ENCODE measurements at regions not wholly inside any gene's neighbourhood (a gene's known extent, or its start where the extent isn't known, plus 50 kb on each side); places are given as distances from the start of the nearest gene placed in this dataset.
"Not testable (repeated sequence)": the region's sequence is repeated elsewhere in the genome, so short reads cannot be mapped to it uniquely, and the experiment has no call there.

DNA sequence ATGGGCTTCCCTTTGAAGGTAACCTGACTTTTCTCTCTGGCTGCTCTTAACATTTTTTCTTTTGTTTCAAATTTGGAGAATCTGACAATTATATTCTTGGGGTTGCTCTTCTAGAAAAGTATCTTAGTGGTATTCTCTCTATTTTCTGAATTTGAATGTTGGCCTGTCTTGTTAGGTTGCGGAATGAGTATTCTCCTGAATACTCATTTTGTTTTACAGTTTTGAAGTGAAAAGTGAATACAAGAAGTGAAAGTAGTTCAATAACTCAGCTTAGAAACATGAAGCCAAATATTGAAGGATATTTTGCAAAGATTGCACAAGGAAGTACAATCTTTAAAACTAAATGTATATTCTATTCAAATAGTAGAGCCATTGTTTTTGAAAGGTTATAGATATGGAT, 120.2 kb upstream of the MAP3K4 start:
- Mint-ChIP-seq H3K27ac (no peak overlapping the region), H3K4me1 (no peaks in the 10 kb centered on the region), H3K36me3 (no peaks in the 10 kb centered on the region), H3K27me3 (peaks cover 2% of the 10 kb centered on the region), H3K9me3 (peaks cover 1% of the 10 kb centered on the region), H3K4me3 (no peak overlapping the region)
- DNase-seq: no peak
- ATAC-seq (ENCODE audit: low read depth): no peak
- POLR2A ChIA-PET: no interaction called here

DNA sequence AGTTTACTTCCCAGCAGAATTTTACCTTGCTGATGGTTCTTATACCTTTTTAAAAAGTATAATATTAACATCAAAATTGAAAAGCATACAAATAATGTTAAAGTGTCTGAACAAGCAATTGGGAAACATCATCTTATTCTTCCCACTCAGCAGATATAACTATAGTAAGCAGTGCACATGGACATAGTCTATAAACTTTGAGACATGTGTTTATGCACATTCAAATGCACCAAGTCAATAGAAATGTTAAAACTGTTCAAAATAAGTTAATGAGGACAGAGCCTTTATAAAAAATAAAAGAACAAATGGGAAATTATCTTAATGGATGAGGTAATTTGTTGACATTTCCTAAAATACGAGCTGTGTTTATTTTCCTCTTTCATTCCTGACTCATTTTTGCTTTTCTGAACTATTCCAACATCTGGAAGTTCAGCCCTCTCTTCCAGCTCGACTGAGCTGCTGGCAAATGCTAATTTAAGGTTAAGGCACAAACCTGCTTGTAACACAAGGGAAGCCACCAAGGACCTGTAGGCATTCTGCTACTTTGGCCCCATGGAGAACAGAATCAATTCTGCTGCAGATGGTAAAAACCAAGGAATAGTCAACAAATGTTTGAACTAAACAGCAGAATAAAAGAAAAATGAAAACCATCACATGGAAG, 110.3 kb upstream of the MAP3K4 start:
- DNase-seq (no peak), ATAC-seq (ENCODE audit: low read depth) (no peak)
- Mint-ChIP-seq H3K27me3 (peaks cover 2% of the 10 kb centered on the region), H3K4me1 (no peaks in the 10 kb centered on the region), H3K27ac (no peak overlapping the region), H3K4me3 (no peak overlapping the region), H3K9me3 (no peaks in the 10 kb centered on the region), H3K36me3 (no peaks in the 10 kb centered on the region)
- POLR2A ChIA-PET: no interaction called here

DNA sequence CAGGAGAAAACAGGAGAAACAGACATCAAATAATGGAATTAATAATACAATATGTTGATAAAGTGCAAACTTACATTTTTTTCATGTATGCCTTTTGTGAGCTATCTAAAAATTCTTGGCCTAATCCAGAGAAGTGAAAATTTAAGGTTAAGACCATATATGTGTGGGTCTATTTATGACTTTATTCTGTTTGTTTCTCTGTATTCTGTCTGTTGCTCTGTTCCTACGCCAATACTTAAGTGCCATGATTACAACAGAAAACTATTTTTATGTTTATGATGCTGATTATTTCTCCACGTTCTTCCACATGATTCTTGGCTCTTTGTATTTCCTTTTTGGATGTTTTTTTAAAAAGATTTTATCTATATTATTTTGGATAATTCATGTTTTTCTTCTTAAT, 109.6 kb upstream of the MAP3K4 start:
- Mint-ChIP-seq H3K36me3 (no peaks in the 10 kb centered on the region), H3K4me3 (no peak overlapping the region), H3K9me3 (no peaks in the 10 kb centered on the region), H3K27me3 (peaks cover 2% of the 10 kb centered on the region), H3K4me1 (no peaks in the 10 kb centered on the region), H3K27ac (no peak overlapping the region)
- DNase-seq: no peak
- POLR2A ChIA-PET: no interaction called here
- no peak for ATAC-seq (ENCODE audit: low read depth)

DNA sequence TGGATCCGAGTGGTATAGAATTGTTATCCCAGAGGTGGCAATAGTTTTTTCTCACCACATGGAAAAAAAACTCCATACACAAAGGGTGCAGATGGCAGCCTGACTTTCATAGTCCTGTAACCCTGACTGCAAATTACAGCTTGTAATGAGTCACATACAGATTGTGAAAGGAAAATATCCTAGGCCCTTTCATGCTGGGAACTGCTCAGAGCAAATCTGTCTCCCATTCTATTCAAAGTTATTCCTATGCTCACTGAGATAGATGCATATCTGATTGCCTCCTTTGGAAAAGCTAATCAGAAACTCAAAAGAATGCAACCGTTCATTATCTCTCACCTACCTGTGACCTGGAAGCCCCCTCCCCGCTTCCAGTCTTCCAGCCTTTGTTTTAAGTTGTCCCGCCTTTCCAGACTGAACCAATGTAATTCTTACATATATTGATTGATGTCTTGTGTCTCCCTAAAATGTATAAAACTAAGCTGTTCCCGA, 108.7 kb upstream of the MAP3K4 start:
- ATAC-seq (ENCODE audit: low read depth): no peak
- POLR2A ChIA-PET: no interaction called here

DNA sequence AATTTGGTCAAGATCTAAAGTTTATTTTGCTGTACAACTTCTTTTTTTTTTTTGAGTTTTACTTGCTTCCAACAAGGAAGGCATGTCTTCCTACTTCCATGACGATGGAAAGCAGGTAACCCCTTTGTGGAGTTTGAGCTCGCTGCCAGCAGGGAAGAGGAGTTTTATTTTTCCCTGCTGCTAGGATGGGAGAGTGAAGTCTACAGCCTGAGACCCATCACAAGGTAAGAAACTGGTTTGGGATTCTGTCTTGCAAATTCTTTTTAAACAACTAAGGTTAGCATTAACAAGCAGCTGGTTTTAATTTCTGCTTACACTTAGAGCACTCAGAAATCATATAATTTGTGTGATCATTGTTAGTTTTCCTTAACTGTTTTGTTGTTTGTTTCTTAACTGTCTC, 108.0 kb upstream of the MAP3K4 start:
- POLR2A ChIA-PET: no interaction called here
- DNase-seq (no peak), ATAC-seq (ENCODE audit: low read depth) (no peak)
- Mint-ChIP-seq H3K36me3 (no peaks in the 10 kb centered on the region), H3K4me1 (no peaks in the 10 kb centered on the region), H3K9me3 (no peaks in the 10 kb centered on the region), H3K27me3 (peaks cover 2% of the 10 kb centered on the region), H3K27ac (no peak overlapping the region), H3K4me3 (no peak overlapping the region)

More for the DNA sequence above, 108.7 kb upstream of the MAP3K4 start:
- H3K27ac Mint-ChIP-seq: no peak overlapping the region
- H3K27me3 Mint-ChIP-seq: peaks cover 2% of the 10 kb centered on the region
- DNase-seq: no peak
- H3K4me1 Mint-ChIP-seq: no peaks in the 10 kb centered on the region
- H3K4me3 Mint-ChIP-seq: no peak overlapping the region
- H3K9me3 Mint-ChIP-seq: no peaks in the 10 kb centered on the region
- no peaks in the 10 kb centered on the region for H3K36me3 Mint-ChIP-seq

DNA sequence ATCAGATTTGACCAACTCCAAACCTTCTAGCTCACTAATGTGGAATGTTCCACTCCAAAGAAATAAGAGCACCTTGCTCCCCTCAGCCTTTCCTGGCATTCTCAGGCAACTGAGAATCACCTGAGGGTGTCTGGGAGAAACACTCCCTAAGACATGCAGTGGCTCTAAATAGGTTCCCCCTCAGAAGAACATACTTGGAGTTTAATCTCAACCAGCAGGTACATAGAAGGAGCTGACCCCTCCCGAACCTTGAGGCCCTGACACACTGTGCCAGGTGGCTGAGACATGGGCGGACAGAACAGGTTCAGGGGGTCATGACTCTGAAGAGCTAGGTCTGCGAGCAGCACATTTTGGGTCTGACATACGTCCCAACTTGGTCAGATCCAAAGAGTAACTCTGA, 107.6 kb upstream of the MAP3K4 start:
- H3K27me3 Mint-ChIP-seq: peaks cover 2% of the 10 kb centered on the region
- POLR2A ChIA-PET: no interaction called here
- no peak for DNase-seq

DNA sequence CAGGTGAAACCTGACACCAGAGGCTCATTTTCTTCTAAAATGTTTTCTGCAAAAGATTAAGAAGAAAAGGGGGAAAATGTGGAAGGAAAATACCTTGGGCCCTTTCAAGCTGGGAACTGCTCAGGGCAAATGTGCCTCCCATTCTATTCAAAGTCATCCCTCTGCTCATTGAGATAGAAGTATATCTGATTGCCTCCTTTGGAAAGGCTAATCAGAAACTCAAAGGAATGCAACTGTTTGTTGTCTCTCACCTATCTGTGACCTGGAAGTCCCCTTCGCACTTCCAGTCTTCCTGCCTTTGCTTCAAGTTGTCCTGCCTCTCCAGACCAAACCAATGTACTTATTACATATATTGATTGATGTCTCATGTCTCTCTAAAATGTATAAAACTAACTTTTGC, 102.4 kb upstream of the MAP3K4 start:
- H3K9me3 Mint-ChIP-seq; H3K27ac Mint-ChIP-seq; H3K36me3 Mint-ChIP-seq; H3K4me3 Mint-ChIP-seq; H3K27me3 Mint-ChIP-seq; H3K4me1 Mint-ChIP-seq; ATAC-seq (ENCODE audit: low read depth); DNase-seq; POLR2A ChIA-PET: not testable (repeated sequence)

More for the DNA sequence above, 107.6 kb upstream of the MAP3K4 start:
- no peak overlapping the region for H3K27ac Mint-ChIP-seq
- H3K4me3 Mint-ChIP-seq: no peak overlapping the region
- no peaks in the 10 kb centered on the region for H3K4me1 Mint-ChIP-seq
- ATAC-seq (ENCODE audit: low read depth): no peak
- H3K9me3 Mint-ChIP-seq: no peaks in the 10 kb centered on the region
- no peaks in the 10 kb centered on the region for H3K36me3 Mint-ChIP-seq

DNA sequence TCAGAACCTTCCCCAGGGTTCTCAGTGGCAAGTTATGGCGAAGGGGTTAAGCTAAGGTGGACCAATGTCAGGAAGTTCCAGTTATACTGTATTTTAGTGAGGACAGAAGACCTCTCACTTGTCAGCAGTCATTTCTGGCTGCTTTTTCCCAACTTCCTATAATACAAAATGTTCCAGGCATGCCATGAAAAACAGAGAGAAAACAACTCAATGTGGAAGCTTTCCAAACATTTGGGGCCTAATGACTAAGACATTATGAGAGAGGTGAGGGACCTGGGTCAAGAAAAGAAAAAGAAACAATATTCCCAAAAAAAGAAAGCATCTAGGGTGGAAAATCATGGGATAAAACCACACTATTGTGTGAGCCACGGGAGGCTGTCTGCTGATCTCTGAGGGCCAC, 99.9 kb upstream of the MAP3K4 start:
- Mint-ChIP-seq H3K27me3 (peaks cover 6% of the 10 kb centered on the region), H3K4me3 (no peak overlapping the region), H3K9me3 (no peaks in the 10 kb centered on the region), H3K36me3 (no peaks in the 10 kb centered on the region), H3K4me1 (no peaks in the 10 kb centered on the region), H3K27ac (no peak overlapping the region)
- ATAC-seq (ENCODE audit: low read depth): no peak
- POLR2A ChIA-PET: no interaction called here
- no peak for DNase-seq

DNA sequence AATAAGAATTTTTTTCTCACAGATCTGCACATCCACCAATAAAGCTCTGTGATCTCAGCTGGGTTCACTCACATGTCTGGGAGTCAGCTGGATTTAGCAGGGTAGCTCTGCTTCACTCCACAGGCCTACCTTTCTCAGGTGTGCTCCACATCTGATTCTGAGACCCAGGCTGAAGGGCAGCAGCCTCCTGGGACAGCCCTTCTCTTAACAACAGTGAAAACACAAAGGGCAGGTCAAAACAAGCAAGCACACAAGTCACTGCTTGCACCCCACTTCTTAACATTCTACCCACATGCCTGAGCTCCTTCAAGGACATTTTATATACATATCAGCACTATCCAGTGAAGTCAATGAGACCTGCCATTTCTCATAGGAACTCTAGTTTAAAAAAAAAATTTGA, 96.0 kb upstream of the MAP3K4 start:
- H3K9me3 Mint-ChIP-seq: no peaks in the 10 kb centered on the region
- H3K4me1 Mint-ChIP-seq: no peaks in the 10 kb centered on the region
- H3K36me3 Mint-ChIP-seq: no peaks in the 10 kb centered on the region
- H3K4me3 Mint-ChIP-seq: no peak overlapping the region
- POLR2A ChIA-PET: no interaction called here
- H3K27ac Mint-ChIP-seq: no peak overlapping the region
- H3K27me3 Mint-ChIP-seq: peaks cover 9% of the 10 kb centered on the region
- DNase-seq (no peak), ATAC-seq (ENCODE audit: low read depth) (no peak)

DNA sequence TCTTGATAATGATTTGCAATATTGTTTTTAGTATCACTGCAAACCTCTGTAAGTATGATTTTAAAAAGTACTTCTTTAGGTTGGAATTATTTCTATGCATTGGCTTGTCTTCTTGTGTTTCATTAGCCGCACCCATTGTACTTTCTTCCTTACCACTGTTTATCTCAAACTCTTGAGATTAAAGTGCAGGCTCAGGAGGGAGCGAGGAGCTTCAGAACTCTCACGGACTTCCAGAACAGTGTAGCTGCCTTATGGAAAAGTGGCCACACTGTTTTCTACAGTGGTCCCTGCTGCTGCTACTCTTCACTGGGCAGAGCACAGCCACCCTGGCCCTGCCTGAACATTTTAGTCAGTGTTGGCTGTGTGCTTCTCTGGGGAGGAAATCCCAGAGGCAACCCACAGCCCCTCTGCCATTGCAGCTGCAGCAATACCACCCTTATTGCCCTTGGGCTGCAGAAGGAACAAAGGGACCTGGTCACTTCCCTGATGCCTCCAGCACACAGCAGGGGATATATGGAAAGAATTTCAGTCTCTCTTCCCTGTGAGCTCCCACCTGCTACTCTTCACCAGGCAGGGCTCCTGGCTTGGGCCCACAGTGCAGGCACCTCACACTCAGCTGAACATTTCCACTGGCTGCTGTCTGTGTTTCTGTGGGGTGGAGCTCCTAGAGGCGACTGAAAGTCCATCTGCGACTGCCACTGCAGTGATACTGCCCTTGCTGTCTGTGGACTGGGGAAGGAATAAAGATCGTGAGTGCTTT, 91.7 kb upstream of the MAP3K4 start:
- Mint-ChIP-seq H3K27me3 (peaks cover 5% of the 10 kb centered on the region), H3K9me3 (no peaks in the 10 kb centered on the region), H3K4me3 (no peak overlapping the region), H3K4me1 (no peaks in the 10 kb centered on the region), H3K27ac (no peak overlapping the region), H3K36me3 (no peaks in the 10 kb centered on the region)
- DNase-seq: no peak
- no peak for ATAC-seq (ENCODE audit: low read depth)
- POLR2A ChIA-PET: no interaction called here

DNA sequence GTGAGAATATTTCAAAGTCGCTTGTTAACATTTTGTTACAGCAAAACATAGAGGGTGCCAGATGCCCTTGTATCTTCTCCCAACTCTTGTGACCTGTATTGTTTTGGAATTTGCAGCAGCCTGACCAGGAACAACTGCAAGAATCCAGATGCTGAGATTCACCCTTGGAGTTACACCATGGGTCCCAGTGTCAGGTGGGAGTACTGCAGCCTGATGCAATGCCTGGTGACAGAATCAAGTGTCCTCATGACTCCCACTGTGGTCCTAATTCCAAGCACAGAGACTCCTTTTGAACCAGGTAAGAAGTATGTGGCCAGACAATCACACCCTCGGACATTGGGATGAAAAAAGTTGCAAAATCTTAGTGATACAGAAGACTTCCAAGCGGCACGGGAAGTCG, 79.6 kb upstream of the MAP3K4 start:
- no peaks in the 10 kb centered on the region for H3K36me3 Mint-ChIP-seq
- peaks cover 5% of the 10 kb centered on the region for H3K27me3 Mint-ChIP-seq
- no peak overlapping the region for H3K4me3 Mint-ChIP-seq
- ATAC-seq (ENCODE audit: low read depth) (no peak), DNase-seq (no peak)
- POLR2A ChIA-PET: no interaction called here
- H3K27ac Mint-ChIP-seq: no peak overlapping the region
- H3K9me3 Mint-ChIP-seq: peaks cover 3% of the 10 kb centered on the region
- no peaks in the 10 kb centered on the region for H3K4me1 Mint-ChIP-seq

DNA sequence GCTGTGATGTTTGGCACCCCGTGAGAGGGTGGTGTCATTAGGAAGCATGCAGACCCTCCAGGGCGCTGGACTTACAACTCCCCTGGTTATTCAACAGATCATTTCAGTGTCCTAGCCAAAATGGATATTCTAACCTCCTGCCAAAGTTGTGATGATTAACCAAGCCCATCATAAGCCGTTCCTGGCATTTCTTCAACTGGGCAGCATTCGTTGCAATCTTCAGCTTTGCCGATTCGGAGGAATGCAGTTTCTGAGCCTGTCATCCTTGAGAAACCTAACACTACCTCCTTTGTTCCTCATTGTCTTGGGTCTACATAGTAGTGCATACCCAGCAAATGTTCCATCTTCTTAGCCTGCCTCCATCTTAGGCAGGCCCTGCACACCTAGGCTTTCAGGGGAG, 79.2 kb upstream of the MAP3K4 start:
- POLR2A ChIA-PET: no interaction called here
- no peak overlapping the region for H3K4me3 Mint-ChIP-seq
- H3K27ac Mint-ChIP-seq: no peak overlapping the region
- no peaks in the 10 kb centered on the region for H3K36me3 Mint-ChIP-seq
- H3K27me3 Mint-ChIP-seq: peaks cover 5% of the 10 kb centered on the region
- H3K9me3 Mint-ChIP-seq: peaks cover 3% of the 10 kb centered on the region
- H3K4me1 Mint-ChIP-seq: no peaks in the 10 kb centered on the region
- no peak for ATAC-seq (ENCODE audit: low read depth)
- DNase-seq: no peak

DNA sequence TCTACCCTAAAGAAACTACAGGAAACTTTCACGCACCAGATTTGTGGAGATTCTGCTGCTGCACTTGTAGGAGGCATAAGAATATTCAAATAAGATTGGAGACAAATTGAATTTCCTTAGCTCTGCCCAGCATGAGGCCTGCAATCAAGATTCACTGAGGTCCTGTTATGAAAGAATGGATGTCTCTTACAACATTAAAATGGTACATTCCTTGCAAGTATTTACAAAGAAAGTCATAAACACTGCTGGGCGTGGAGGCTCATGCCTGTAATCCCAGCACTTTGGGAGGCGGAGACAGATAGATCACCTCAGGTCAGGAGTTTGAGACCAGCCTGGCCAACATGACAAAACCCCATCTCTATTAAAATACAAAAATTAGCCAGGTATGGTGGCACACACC, 74.0 kb upstream of the MAP3K4 start:
- Mint-ChIP-seq H3K4me1 (no peaks in the 10 kb centered on the region), H3K36me3 (no peaks in the 10 kb centered on the region), H3K9me3 (peaks cover 3% of the 10 kb centered on the region), H3K27me3 (peaks cover 9% of the 10 kb centered on the region), H3K4me3 (no peak overlapping the region), H3K27ac (no peak overlapping the region)
- DNase-seq: no peak
- POLR2A ChIA-PET: no interaction called here
- no peak for ATAC-seq (ENCODE audit: low read depth)

DNA sequence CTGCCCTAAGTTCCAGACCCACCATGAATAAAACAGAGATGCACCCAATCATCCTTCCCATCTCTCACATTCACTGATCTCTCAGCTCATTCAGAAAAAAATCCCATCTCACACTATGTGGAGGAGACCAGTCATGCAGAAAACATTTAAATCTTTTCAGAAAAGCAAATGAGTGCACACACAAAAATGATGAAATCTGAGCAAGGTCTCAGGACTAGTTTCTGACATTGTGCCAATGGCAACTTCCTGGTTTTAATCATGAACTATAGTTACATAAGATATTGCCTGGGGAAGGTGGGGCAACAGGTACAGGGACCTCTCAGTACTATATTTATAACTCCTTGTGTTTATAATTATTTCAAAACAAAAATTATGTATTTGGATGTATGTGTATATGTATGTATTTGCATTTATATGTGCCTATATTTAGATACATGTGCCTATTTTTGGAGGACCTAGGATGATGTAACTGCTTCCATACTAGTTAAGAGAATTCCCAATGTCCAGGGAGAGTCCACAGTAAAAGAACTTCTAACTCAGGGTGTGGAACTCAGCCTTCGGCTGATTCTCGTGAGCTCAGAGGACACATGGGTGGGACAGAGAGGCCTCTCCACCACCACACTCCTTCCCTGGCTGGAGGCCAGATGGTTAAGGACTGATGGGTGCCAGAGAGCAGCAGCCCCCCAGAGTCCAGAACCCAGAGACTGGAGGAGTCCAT, 71.7 kb upstream of the MAP3K4 start:
- ATAC-seq (ENCODE audit: low read depth) (no peak), DNase-seq (no peak)
- no peak overlapping the region for H3K27ac Mint-ChIP-seq
- POLR2A ChIA-PET: no interaction called here
- peaks cover 8% of the 10 kb centered on the region for H3K27me3 Mint-ChIP-seq
- no peaks in the 10 kb centered on the region for H3K9me3 Mint-ChIP-seq
- no peaks in the 10 kb centered on the region for H3K4me1 Mint-ChIP-seq
- H3K36me3 Mint-ChIP-seq: no peaks in the 10 kb centered on the region
- no peak overlapping the region for H3K4me3 Mint-ChIP-seq

All from activated naive CD8-positive, alpha-beta T cell treated with anti-CD3 and anti-CD28 coated beads, Interleukin-2, amount 10 ng/mL, durations not matched to agents 7 days and 5 days (primary cell).